ENCODE measurements at regions not wholly inside any gene's neighbourhood (a gene's known extent, or its start where the extent isn't known, plus 50 kb on each side); places are given as distances from the start of the nearest gene placed in this dataset.

DNA sequence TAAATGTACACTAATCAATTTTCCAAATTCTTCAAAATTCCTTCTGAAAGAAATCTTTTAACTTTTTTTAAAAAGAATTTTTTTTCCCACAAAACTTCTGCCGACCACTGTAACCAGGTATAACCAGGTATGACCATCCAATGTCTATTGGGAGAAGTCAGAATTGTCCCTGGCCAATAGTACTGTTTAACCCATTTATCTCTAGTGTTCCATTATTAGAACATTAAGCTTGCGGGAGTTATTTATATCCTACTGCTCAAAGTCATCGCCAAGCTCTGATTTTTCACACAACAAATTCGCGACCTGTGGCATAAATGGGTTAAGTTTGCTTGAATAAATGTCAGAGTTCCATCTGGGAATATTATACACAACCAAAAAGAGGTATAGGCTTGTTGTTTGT lies 343.2 kb downstream of the ANXA1 start:
- Histone ChIP-seq H3K4me3 (no peak overlapping the region), H3K9me3 (no peaks in the 10 kb centered on the region), H3K4me1 (no peaks in the 10 kb centered on the region), H3K27me3 (no peaks in the 10 kb centered on the region), H3K36me3 (no peaks in the 10 kb centered on the region), H3K27ac (no peak overlapping the region)
- no peak for ATAC-seq (ENCODE audit: low FRiP score in 2 of 2)
- WGBS, 2 donors, result 89 to 92% methylated on average over 5 of the region's 5 CpGs
- TF ChIP-seq, protein P1, sequence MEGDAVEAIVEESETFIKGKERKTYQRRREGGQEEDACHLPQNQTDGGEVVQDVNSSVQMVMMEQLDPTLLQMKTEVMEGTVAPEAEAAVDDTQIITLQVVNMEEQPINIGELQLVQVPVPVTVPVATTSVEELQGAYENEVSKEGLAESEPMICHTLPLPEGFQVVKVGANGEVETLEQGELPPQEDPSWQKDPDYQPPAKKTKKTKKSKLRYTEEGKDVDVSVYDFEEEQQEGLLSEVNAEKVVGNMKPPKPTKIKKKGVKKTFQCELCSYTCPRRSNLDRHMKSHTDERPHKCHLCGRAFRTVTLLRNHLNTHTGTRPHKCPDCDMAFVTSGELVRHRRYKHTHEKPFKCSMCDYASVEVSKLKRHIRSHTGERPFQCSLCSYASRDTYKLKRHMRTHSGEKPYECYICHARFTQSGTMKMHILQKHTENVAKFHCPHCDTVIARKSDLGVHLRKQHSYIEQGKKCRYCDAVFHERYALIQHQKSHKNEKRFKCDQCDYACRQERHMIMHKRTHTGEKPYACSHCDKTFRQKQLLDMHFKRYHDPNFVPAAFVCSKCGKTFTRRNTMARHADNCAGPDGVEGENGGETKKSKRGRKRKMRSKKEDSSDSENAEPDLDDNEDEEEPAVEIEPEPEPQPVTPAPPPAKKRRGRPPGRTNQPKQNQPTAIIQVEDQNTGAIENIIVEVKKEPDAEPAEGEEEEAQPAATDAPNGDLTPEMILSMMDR (IDR thresholded peaks at IDR 0.05), result no peak
- no peak for TF ChIP-seq EP300 (IDR thresholded peaks at IDR 0.05)
- TF ChIP-seq POLR2AphosphoS5 (IDR thresholded peaks at IDR 0.05), result no peak
- no peak for TF ChIP-seq POLR2A (IDR thresholded peaks at IDR 0.05)
- no peak for DNase-seq

DNA sequence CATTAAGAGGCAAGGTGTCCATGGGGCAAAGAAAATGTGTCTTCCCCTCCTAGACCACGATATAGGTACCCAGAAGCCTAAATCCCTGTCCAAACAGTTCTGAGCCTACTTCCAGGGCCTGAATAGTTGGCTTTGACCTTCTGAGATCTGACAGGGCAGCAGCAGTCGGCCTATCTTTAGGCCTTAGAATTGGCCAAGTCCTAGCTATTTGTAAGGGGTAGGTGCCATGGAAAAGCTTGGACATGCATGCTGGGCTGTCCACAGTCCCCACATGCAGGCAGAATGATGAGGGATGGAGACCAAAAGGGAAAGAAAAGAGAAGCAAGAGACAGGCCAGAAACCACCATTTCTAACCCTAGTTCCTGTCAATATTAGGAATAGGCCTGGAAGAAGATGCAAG lies 346.1 kb downstream of the ANXA1 start:
- no peak for TF ChIP-seq POLR2A (IDR thresholded peaks at IDR 0.05)
- TF ChIP-seq EP300 (IDR thresholded peaks at IDR 0.05), result no peak
- TF ChIP-seq POLR2AphosphoS5 (IDR thresholded peaks at IDR 0.05), result no peak
- TF ChIP-seq, protein P1 (IDR thresholded peaks at IDR 0.05), result no peak
- DNase-seq (no peak), ATAC-seq (ENCODE audit: low FRiP score in 2 of 2) (no peak)
- Histone ChIP-seq H3K4me1 (no peaks in the 10 kb centered on the region), H3K27ac (no peak overlapping the region), H3K27me3 (no peaks in the 10 kb centered on the region), H3K4me3 (no peak overlapping the region), H3K36me3 (no peaks in the 10 kb centered on the region), H3K9me3 (no peaks in the 10 kb centered on the region)
- WGBS, 2 donors, result 77 to 85% methylated on average over 1 to 2 of the region's 2 CpGs

DNA sequence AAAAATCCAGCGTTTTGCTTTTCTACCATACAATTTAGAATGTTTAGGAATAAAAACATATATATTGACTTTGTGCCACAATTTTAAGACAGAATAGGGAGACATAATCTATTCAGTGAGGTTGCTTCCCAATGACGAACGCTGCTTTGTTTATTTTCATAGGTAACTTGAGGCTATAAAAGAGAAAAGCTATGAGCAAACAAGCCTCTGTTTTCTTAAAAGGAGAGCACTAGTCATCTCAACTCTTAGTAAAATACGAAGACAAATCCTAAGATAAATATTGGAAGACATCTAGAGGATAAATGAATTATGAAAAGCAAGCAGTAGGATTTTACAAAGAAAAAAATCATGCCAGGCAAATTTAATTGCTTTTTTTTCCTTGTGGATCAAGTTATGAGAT lies 363.6 kb downstream of the ANXA1 start:
- no peaks in the 10 kb centered on the region for H3K36me3 ChIP-seq
- no peaks in the 10 kb centered on the region for H3K27me3 ChIP-seq
- no peaks in the 10 kb centered on the region for H3K9me3 ChIP-seq
- WGBS, 2 donors, result 34 to 37% methylated on average over 4 of the region's 4 CpGs
- DNase-seq (no peak), ATAC-seq (ENCODE audit: low FRiP score in 2 of 2) (no peak)
- no peak for TF ChIP-seq POLR2AphosphoS5 (IDR thresholded peaks at IDR 0.05)
- no peak overlapping the region for H3K4me3 ChIP-seq
- H3K27ac ChIP-seq, result no peak overlapping the region
- no peaks in the 10 kb centered on the region for H3K4me1 ChIP-seq

DNA sequence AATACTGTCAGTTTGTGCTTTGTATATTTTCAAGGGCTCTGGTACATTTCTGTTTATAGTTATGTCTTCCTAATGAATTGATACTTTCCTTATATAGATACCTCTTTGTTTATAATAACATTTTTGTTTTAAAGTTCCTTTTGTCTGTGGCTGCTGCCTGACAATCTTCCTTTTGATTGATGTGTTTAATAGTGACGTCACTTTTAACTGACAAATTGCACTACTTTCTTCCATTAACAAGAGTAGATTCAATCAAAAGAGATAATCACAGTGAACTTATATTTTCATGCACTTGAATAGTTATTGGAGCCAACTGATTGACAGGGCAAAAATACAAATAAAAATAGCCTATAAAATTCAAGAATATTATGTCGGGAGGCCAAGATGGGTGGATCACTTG lies 371.7 kb downstream of the ANXA1 start:
- DNase-seq (no peak), ATAC-seq (ENCODE audit: low FRiP score in 2 of 2) (no peak)
- TF ChIP-seq, protein P1 (IDR thresholded peaks at IDR 0.05), result no peak
- TF ChIP-seq EP300 (IDR thresholded peaks at IDR 0.05), result no peak
- WGBS, 2 donors, result 59 to 74% methylated on average over 2 of the region's 2 CpGs
- H3K27me3 ChIP-seq, result no peaks in the 10 kb centered on the region
- H3K9me3 ChIP-seq, result no peaks in the 10 kb centered on the region
- H3K4me3 ChIP-seq, result no peak overlapping the region
- no peaks in the 10 kb centered on the region for H3K36me3 ChIP-seq
- H3K4me1 ChIP-seq, result no peaks in the 10 kb centered on the region
- no peak overlapping the region for H3K27ac ChIP-seq

DNA sequence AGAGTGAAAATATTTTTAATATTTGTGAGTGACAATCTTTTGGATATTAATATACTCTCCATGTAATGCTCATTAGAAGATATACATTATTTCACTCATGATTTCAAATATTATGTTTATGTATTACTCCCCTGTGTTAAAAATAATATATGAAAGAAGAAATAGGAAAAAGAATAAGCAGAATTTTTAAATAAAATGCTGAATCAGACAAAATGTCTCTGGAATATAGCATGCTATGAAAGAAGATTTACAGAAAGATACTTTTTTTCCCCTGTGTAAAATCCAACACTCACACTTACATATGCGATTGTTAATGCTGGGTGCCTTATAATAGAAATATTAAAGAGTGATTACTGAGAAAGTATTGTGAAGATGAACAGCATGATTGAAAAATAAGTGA lies 373.7 kb downstream of the ANXA1 start:
- Histone ChIP-seq H3K27ac (no peak overlapping the region), H3K4me1 (no peaks in the 10 kb centered on the region), H3K4me3 (no peak overlapping the region), H3K27me3 (no peaks in the 10 kb centered on the region), H3K36me3 (no peaks in the 10 kb centered on the region), H3K9me3 (no peaks in the 10 kb centered on the region)
- ATAC-seq (ENCODE audit: low FRiP score in 2 of 2) (no peak), DNase-seq (no peak)
- TF ChIP-seq POLR2A (IDR thresholded peaks at IDR 0.05) (no peak), EP300 (IDR thresholded peaks at IDR 0.05) (no peak), POLR2AphosphoS5 (IDR thresholded peaks at IDR 0.05) (no peak)
- TF ChIP-seq, protein P1 (IDR thresholded peaks at IDR 0.05), result no peak
- WGBS, 2 donors, result 95 to 97% methylated on average over 1 of the region's 1 CpG

Measured in upper lobe of left lung (tissue), 6 donors.